DMS79 treated with DMSO at 0.1 percent for 48 hours (cell line): ENCODE measurements at regions not wholly inside any gene's neighbourhood (a gene's known extent, or its start where the extent isn't known, plus 50 kb on each side); places are given as distances from the start of the nearest gene placed in this dataset.
A peak's percentile ranks its signal among the peaks of the same experiment; 100 is the strongest.

Experiments used
- DNase-seq: peaks from one replicate; lab custom pipeline; 2025; lab: John Stamatoyannopoulos, UW

GRCh38 chr10:118537623-118538022 lies 57.8 kb downstream of the PRLHR start:
- DNase-seq, result no peak

GRCh38 chr10:118534136-118534535 lies 61.3 kb downstream of the PRLHR start:
- DNase-seq, result no peak

- no peak for DNase-seq
These were observed 64.2 kb downstream of the PRLHR start for GRCh38 chr10:118531105-118531852.

- DNase-seq, result no peak
These were observed 67.0 kb downstream of the PRLHR start for GRCh38 chr10:118528426-118528825.

- no peak for DNase-seq
These were observed 71.7 kb downstream of the PRLHR start for GRCh38 chr10:118523775-118524174.

- DNase-seq, result peak; percentile 4
These were observed 72.5 kb downstream of the PRLHR start for GRCh38 chr10:118522791-118523498.

- DNase-seq, result no peak
These were observed 73.9 kb downstream of the PRLHR start for GRCh38 chr10:118521415-118522117.

GRCh38 chr10:118520116-118520742 lies 75.2 kb downstream of the PRLHR start:
- DNase-seq, result no peak

- no peak for DNase-seq
These were observed 77.4 kb downstream of the PRLHR start for GRCh38 chr10:118518095-118518494.

GRCh38 chr10:118516716-118517115 lies 78.7 kb downstream of the PRLHR start:
- no peak for DNase-seq

GRCh38 chr10:118513174-118513573 lies 82.3 kb downstream of the PRLHR start:
- DNase-seq, result no peak

- DNase-seq, result no peak
These were observed 83.7 kb downstream of the PRLHR start for GRCh38 chr10:118511711-118512110.

- no peak for DNase-seq
These were observed 86.6 kb downstream of the PRLHR start for GRCh38 chr10:118508863-118509262.

GRCh38 chr10:118508355-118508754 lies 87.1 kb downstream of the PRLHR start:
- DNase-seq, result no peak

GRCh38 chr10:118506671-118507590 lies 88.5 kb downstream of the PRLHR start:
- no peak for DNase-seq

GRCh38 chr10:118505363-118505762 lies 90.1 kb downstream of the PRLHR start:
- DNase-seq, result no peak

- no peak for DNase-seq
These were observed 90.8 kb downstream of the PRLHR start for GRCh38 chr10:118504467-118505205.

- no peak for DNase-seq
These were observed 91.4 kb downstream of the PRLHR start for GRCh38 chr10:118504044-118504443.

- DNase-seq, result no peak
These were observed 92.3 kb downstream of the PRLHR start for GRCh38 chr10:118503192-118503591.

GRCh38 chr10:118501637-118502440 lies 93.6 kb downstream of the PRLHR start:
- DNase-seq, result peak; percentile 60
